ENCODE measurements at regions not wholly inside any gene's neighbourhood (a gene's known extent, or its start where the extent isn't known, plus 50 kb on each side); places are given as distances from the start of the nearest gene placed in this dataset.
A peak's percentile ranks its signal among the peaks of the same experiment; 100 is the strongest.

GRCh38 chr5:56480078-56480704 is 247.1 kb upstream of the ANKRD55 start:
- H3K79me2 ChIP-seq (ENCODE audit: insufficient read depth, low read length), result no peaks in the 10 kb centered on the region
- no peaks in the 10 kb centered on the region for H3K9me3 ChIP-seq (ENCODE audit: low read depth, low read length)
- peak overlapping the region; percentile 99 for H3K4me2 ChIP-seq (ENCODE audit: insufficient read depth, low read length)
- no peaks in the 10 kb centered on the region for H3K36me3 ChIP-seq (ENCODE audit: insufficient read depth, low read length)
- H3K4me3 ChIP-seq (ENCODE audit: insufficient read depth, low read length), result peak overlapping the region; percentile 79
- no peaks in the 10 kb centered on the region for H4K20me1 ChIP-seq (ENCODE audit: insufficient read depth, low read length)
- TF ChIP-seq CTCF (IDR thresholded peaks at IDR 0.05; ENCODE audit: extremely low read depth, low read depth, low read length), result no peak
- H3K27me3 ChIP-seq (ENCODE audit: insufficient read depth, low read length), result no peaks in the 10 kb centered on the region
- peak overlapping the region; percentile 80 for H2AFZ ChIP-seq (ENCODE audit: low read length)
- H3K27ac ChIP-seq (ENCODE audit: low read depth, low read length), result peak overlapping the region; percentile 34
- no peak for DNase-seq (ENCODE audit: insufficient read length, low spot score, missing footprints)
- peaks cover 11% of the 10 kb centered on the region for H3K4me1 ChIP-seq (ENCODE audit: insufficient read depth, low read length)

GRCh38 chr5:56479696-56480077 is 246.6 kb upstream of the ANKRD55 start:
- no peak for TF ChIP-seq CTCF (IDR thresholded peaks at IDR 0.05; ENCODE audit: extremely low read depth, low read depth, low read length)
- Histone ChIP-seq H3K4me1 (ENCODE audit: insufficient read depth, low read length) (peaks cover 11% of the 10 kb centered on the region), H4K20me1 (ENCODE audit: insufficient read depth, low read length) (no peaks in the 10 kb centered on the region), H2AFZ (ENCODE audit: low read length) (no peak overlapping the region), H3K36me3 (ENCODE audit: insufficient read depth, low read length) (no peaks in the 10 kb centered on the region), H3K4me3 (ENCODE audit: insufficient read depth, low read length) (no peak overlapping the region), H3K27ac (ENCODE audit: low read depth, low read length) (no peak overlapping the region), H3K9me3 (ENCODE audit: low read depth, low read length) (no peaks in the 10 kb centered on the region), H3K27me3 (ENCODE audit: insufficient read depth, low read length) (no peaks in the 10 kb centered on the region), H3K79me2 (ENCODE audit: insufficient read depth, low read length) (no peaks in the 10 kb centered on the region), H3K4me2 (ENCODE audit: insufficient read depth, low read length) (no peak overlapping the region)
- peak; percentile 74 for DNase-seq (ENCODE audit: insufficient read length, low spot score, missing footprints)

- H3K27ac ChIP-seq (ENCODE audit: low read depth, low read length), result no peak overlapping the region
- no peak for TF ChIP-seq CTCF (IDR thresholded peaks at IDR 0.05; ENCODE audit: extremely low read depth, low read depth, low read length)
- DNase-seq (ENCODE audit: insufficient read length, low spot score, missing footprints), result no peak
These were observed 246.0 kb upstream of the ANKRD55 start for GRCh38 chr5:56479126-56479525.

GRCh38 chr5:56478062-56478461 is 244.9 kb upstream of the ANKRD55 start:
- no peak overlapping the region for H2AFZ ChIP-seq (ENCODE audit: low read length)
- H3K4me1 ChIP-seq (ENCODE audit: insufficient read depth, low read length), result peaks cover 11% of the 10 kb centered on the region
- DNase-seq (ENCODE audit: insufficient read length, low spot score, missing footprints), result no peak
- H3K27me3 ChIP-seq (ENCODE audit: insufficient read depth, low read length), result no peaks in the 10 kb centered on the region
- no peak for TF ChIP-seq CTCF (IDR thresholded peaks at IDR 0.05; ENCODE audit: extremely low read depth, low read depth, low read length)
- H3K27ac ChIP-seq (ENCODE audit: low read depth, low read length), result no peak overlapping the region
- H3K36me3 ChIP-seq (ENCODE audit: insufficient read depth, low read length), result no peaks in the 10 kb centered on the region
- H3K4me3 ChIP-seq (ENCODE audit: insufficient read depth, low read length), result no peak overlapping the region
- no peaks in the 10 kb centered on the region for H3K79me2 ChIP-seq (ENCODE audit: insufficient read depth, low read length)
- H3K9me3 ChIP-seq (ENCODE audit: low read depth, low read length), result no peaks in the 10 kb centered on the region
- H3K4me2 ChIP-seq (ENCODE audit: insufficient read depth, low read length), result no peak overlapping the region
- no peaks in the 10 kb centered on the region for H4K20me1 ChIP-seq (ENCODE audit: insufficient read depth, low read length)

More at GRCh38 chr5:56479126-56479525, 246.0 kb upstream of the ANKRD55 start:
- Histone ChIP-seq H3K9me3 (ENCODE audit: low read depth, low read length) (no peaks in the 10 kb centered on the region), H3K4me2 (ENCODE audit: insufficient read depth, low read length) (no peak overlapping the region), H3K4me3 (ENCODE audit: insufficient read depth, low read length) (no peak overlapping the region), H3K79me2 (ENCODE audit: insufficient read depth, low read length) (no peaks in the 10 kb centered on the region), H3K36me3 (ENCODE audit: insufficient read depth, low read length) (no peaks in the 10 kb centered on the region), H2AFZ (ENCODE audit: low read length) (no peak overlapping the region), H3K27me3 (ENCODE audit: insufficient read depth, low read length) (no peaks in the 10 kb centered on the region), H4K20me1 (ENCODE audit: insufficient read depth, low read length) (no peaks in the 10 kb centered on the region), H3K4me1 (ENCODE audit: insufficient read depth, low read length) (peaks cover 11% of the 10 kb centered on the region)

Measured in osteoblast (primary cell).